Astrocyte of the cerebellum (primary cell): ENCODE measurements at regions not wholly inside any gene's neighbourhood (a gene's known extent, or its start where the extent isn't known, plus 50 kb on each side); places are given as distances from the start of the nearest gene placed in this dataset.

Experiments
- DNase-seq: peaks from one replicate; pipeline ENCODE4 v3.0.0-alpha.2; 2011; ENCODE audit warnings: low read depth
- H3K4me3 ChIP-seq: 2 replicates; pipeline ENCODE4 v1.5.1; 2011; ENCODE audit warnings: mild to moderate bottlenecking, low read depth, low read length, moderate library complexity
- CTCF ChIP-seq: IDR thresholded peaks from 2 replicates; pipeline ENCODE4 v1.5.1; 2012; ENCODE audit warnings: low read length, low read depth, moderate library complexity, mild to moderate bottlenecking; ENCODE audit errors: missing control alignments
- in situ Hi-C: cut with HindIII; loops from 2 replicates; pipeline ENCODE4 v1.10.0; 2017; ENCODE audit warnings: low sequenced_read_pairs

- no peak for TF ChIP-seq CTCF
- H3K4me3 ChIP-seq, result no peak overlapping the region
- in situ Hi-C loops, result no loop called here
- DNase-seq, result no peak
Measured at GRCh38 chr5:28880936-28881335, 1842.5 kb upstream of the CDH9 start.

GRCh38 chr5:28877050-28877449, 1838.7 kb upstream of the CDH9 start:
- DNase-seq, result no peak
- H3K4me3 ChIP-seq, result no peak overlapping the region
- no peak for TF ChIP-seq CTCF
- in situ Hi-C loops, result no loop called here

GRCh38 chr5:28864006-28864405, 1825.6 kb upstream of the CDH9 start:
- TF ChIP-seq CTCF, result no peak
- no peak for DNase-seq
- no peak overlapping the region for H3K4me3 ChIP-seq
- in situ Hi-C loops, result no loop called here

GRCh38 chr5:28862860-28863196, 1824.4 kb upstream of the CDH9 start:
- TF ChIP-seq CTCF, result no peak
- DNase-seq, result no peak
- in situ Hi-C loops, result no loop called here
- no peak overlapping the region for H3K4me3 ChIP-seq

GRCh38 chr5:28862137-28862859, 1823.9 kb upstream of the CDH9 start:
- in situ Hi-C loops, result no loop called here
- no peak overlapping the region for H3K4me3 ChIP-seq
- TF ChIP-seq CTCF, result no peak
- no peak for DNase-seq

GRCh38 chr5:28855626-28856025, 1817.2 kb upstream of the CDH9 start:
- no peak for TF ChIP-seq CTCF
- H3K4me3 ChIP-seq, result no peak overlapping the region
- DNase-seq, result no peak
- in situ Hi-C loops, result no loop called here

- in situ Hi-C loops, result no loop called here
- no peak for TF ChIP-seq CTCF
- DNase-seq, result no peak
- H3K4me3 ChIP-seq, result no peak overlapping the region
Measured at GRCh38 chr5:28850320-28850921, 1812.0 kb upstream of the CDH9 start.
